ENCODE measurements at regions not wholly inside any gene's neighbourhood (a gene's known extent, or its start where the extent isn't known, plus 50 kb on each side); places are given as distances from the start of the nearest gene placed in this dataset.

- Histone ChIP-seq H3K9ac (ENCODE audit: insufficient read depth in 1 of 2, low read length in 2 of 2) (no peak overlapping the region), H3K9me3 (ENCODE audit: control insufficient read depth in 4 of 4, insufficient read depth in 3 of 4, low read length in 3 of 4) (peaks cover 0 to 1% (median 0%) of the 10 kb centered on the region in 4 donors), H3K4me3 (no peak overlapping the region), H3K36me3 (ENCODE audit: control insufficient read depth in 4 of 4, insufficient read depth in 4 of 4, low read length in 4 of 4) (no peaks in the 10 kb centered on the region), H3K27ac (ENCODE audit: low read depth in 1 of 2, low read length in 1 of 2) (no peak overlapping the region), H3K27me3 (ENCODE audit: control insufficient read depth in 3 of 3, insufficient read depth in 3 of 3, low read length in 2 of 3) (no peaks in the 10 kb centered on the region), H3K4me1 (ENCODE audit: control insufficient read depth in 5 of 5, insufficient read depth in 5 of 5, low read length in 5 of 5) (peaks cover 0 to 38% (median 3%) of the 10 kb centered on the region in 5 donors)
- TF ChIP-seq, protein P1, sequence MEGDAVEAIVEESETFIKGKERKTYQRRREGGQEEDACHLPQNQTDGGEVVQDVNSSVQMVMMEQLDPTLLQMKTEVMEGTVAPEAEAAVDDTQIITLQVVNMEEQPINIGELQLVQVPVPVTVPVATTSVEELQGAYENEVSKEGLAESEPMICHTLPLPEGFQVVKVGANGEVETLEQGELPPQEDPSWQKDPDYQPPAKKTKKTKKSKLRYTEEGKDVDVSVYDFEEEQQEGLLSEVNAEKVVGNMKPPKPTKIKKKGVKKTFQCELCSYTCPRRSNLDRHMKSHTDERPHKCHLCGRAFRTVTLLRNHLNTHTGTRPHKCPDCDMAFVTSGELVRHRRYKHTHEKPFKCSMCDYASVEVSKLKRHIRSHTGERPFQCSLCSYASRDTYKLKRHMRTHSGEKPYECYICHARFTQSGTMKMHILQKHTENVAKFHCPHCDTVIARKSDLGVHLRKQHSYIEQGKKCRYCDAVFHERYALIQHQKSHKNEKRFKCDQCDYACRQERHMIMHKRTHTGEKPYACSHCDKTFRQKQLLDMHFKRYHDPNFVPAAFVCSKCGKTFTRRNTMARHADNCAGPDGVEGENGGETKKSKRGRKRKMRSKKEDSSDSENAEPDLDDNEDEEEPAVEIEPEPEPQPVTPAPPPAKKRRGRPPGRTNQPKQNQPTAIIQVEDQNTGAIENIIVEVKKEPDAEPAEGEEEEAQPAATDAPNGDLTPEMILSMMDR (IDR thresholded peaks at IDR 0.05; ENCODE audit: control extremely low read depth, extremely low read depth) = no peak
- 68 to 80% methylated on average over 18 of the region's 18 CpGs for WGBS, 2 donors
- DNase-seq (no peak), ATAC-seq (ENCODE audit: insufficient read depth, low FRiP score) (no peak)
Observed at GRCh38 chr17:51355441-51356410, 95.4 kb downstream of the UTP18 start.

DNA sequence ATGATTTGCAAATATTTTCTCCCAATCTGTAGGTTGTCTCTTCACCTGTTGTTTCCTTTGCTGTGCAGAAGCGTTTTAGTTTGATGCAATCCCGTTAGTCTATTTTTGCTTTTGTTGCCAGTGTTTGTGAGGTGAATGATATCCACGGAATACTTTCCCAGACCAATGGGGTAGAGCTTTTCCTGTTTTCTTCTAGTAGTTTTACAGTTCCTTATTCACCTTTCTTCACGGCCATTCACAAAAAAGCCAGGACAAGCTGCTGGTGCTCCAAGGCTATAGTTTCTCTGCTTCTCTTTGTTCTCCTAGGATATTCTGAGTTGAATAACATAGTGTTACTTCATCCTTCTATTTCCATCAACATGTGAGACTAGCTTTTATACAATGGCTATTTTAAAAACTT is 98.7 kb downstream of the UTP18 start:
- H3K27ac ChIP-seq (ENCODE audit: low read depth in 1 of 2, low read length in 1 of 2) = no peak overlapping the region
- WGBS, 2 donors = 89 to 94% methylated on average over 4 of the region's 4 CpGs

DNA sequence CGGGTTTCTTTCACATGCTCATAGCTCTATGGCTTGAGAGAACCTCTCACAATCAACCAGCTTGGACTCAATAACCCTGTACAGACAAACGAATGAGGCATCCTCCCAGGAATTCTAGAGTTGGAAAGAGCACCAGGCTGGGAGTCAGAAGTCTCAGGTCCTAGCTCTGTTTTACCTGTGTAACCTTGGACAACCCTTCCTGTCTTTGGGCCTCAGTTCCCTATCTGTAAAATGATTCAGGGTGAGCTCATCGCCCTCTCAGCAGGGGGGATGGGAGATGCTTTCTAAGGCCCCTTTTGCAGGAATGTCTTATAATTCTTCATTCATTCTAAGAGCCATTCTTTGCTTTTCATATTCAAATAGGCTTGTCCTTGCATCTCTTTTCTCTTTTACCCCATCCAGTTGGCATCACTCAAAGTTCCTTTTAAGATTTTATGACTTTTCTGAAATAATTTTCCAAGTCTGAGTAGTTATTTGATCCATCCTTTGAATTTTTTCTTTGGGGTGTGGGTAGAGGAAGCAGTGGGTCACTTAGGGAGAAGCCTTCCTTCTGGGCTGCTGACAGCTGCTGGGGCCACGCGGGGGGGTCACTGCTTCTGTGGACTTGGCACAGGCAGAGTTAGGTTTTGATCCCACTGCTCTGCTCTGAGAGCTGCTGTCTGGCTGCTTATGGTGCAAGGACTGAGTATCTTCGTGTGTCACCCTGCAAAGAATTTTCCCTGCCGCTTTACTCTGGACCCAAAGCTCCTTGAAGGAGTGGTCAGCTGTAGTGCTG is 102.7 kb downstream of the UTP18 start:
- H3K4me3 ChIP-seq = no peak overlapping the region
- no peak overlapping the region for H3K27ac ChIP-seq (ENCODE audit: low read depth in 1 of 2, low read length in 1 of 2)
- no peak overlapping the region for H3K9ac ChIP-seq (ENCODE audit: insufficient read depth in 1 of 2, low read length in 2 of 2)
- ATAC-seq (ENCODE audit: insufficient read depth, low FRiP score) (no peak), DNase-seq (peak; percentile 63 to 67 (median 63))
- peaks cover 0 to 3% (median 0%) of the 10 kb centered on the region in 3 donors for H3K27me3 ChIP-seq (ENCODE audit: control insufficient read depth in 3 of 3, insufficient read depth in 3 of 3, low read length in 2 of 3)
- peaks cover 0 to 2% (median 0%) of the 10 kb centered on the region in 4 donors for H3K9me3 ChIP-seq (ENCODE audit: control insufficient read depth in 4 of 4, insufficient read depth in 3 of 4, low read length in 3 of 4)
- H3K4me1 ChIP-seq (ENCODE audit: control insufficient read depth in 5 of 5, insufficient read depth in 5 of 5, low read length in 5 of 5) = peaks cover 0 to 8% (median 0%) of the 10 kb centered on the region in 5 donors
- TF ChIP-seq, protein P1 (IDR thresholded peaks at IDR 0.05; ENCODE audit: control extremely low read depth, extremely low read depth) = no peak
- no peaks in the 10 kb centered on the region for H3K36me3 ChIP-seq (ENCODE audit: control insufficient read depth in 4 of 4, insufficient read depth in 4 of 4, low read length in 4 of 4)
- WGBS, 2 donors = 51 to 62% methylated on average over 7 of the region's 7 CpGs

More for the DNA sequence above, 98.7 kb downstream of the UTP18 start:
- ATAC-seq (ENCODE audit: insufficient read depth, low FRiP score) = no peak
- Histone ChIP-seq H3K27me3 (ENCODE audit: control insufficient read depth in 3 of 3, insufficient read depth in 3 of 3, low read length in 2 of 3) (no peaks in the 10 kb centered on the region), H3K4me3 (no peak overlapping the region), H3K9me3 (ENCODE audit: control insufficient read depth in 4 of 4, insufficient read depth in 3 of 4, low read length in 3 of 4) (no peaks in the 10 kb centered on the region), H3K9ac (ENCODE audit: insufficient read depth in 1 of 2, low read length in 2 of 2) (no peak overlapping the region), H3K36me3 (ENCODE audit: control insufficient read depth in 4 of 4, insufficient read depth in 4 of 4, low read length in 4 of 4) (no peaks in the 10 kb centered on the region), H3K4me1 (ENCODE audit: control insufficient read depth in 5 of 5, insufficient read depth in 5 of 5, low read length in 5 of 5) (peaks cover 0 to 27% (median 3%) of the 10 kb centered on the region in 5 donors)
- TF ChIP-seq, protein P1 (IDR thresholded peaks at IDR 0.05; ENCODE audit: control extremely low read depth, extremely low read depth) = no peak
- no peak for DNase-seq

Measured in lung (tissue), 11 donors.